GM23338 (cell line): ENCODE measurements at regions not wholly inside any gene's neighbourhood (a gene's known extent, or its start where the extent isn't known, plus 50 kb on each side); places are given as distances from the start of the nearest gene placed in this dataset.

Experiments
- EZH2 ChIP-seq: fragments of 200-600 bp; sonication (generic); IDR thresholded peaks from one replicate; pipeline ENCODE4 v1.8.0; 2017; ENCODE audit warnings: antibody characterized with exemption, mild to moderate bottlenecking, low read depth; ENCODE audit not compliant: unreplicated experiment
- NANOG ChIP-seq: IDR thresholded peaks from 2 replicates; pipeline ENCODE4 v1.6.1; 2016; ENCODE audit warnings: antibody characterized with exemption, borderline replicate concordance
- POLR2AphosphoS5 ChIP-seq: IDR thresholded peaks from 2 replicates; pipeline ENCODE4 v1.6.1; 2016; ENCODE audit warnings: antibody characterized with exemption, low read depth
- REST ChIP-seq: IDR thresholded peaks from one replicate; pipeline ENCODE4 v1.6.1; 2018; ENCODE audit warnings: antibody characterized with exemption; ENCODE audit not compliant: unreplicated experiment
- STAT1 ChIP-seq: IDR thresholded peaks from one replicate; pipeline ENCODE4 v1.6.1; 2016; ENCODE audit warnings: antibody characterized with exemption; ENCODE audit not compliant: unreplicated experiment
- ZNF462 ChIP-seq: fragments of 250-450 bp; sonication (Bioruptor Pico); IDR thresholded peaks from 2 replicates; pipeline ENCODE4 v1.5.0; 2020; ENCODE audit warnings: mild to moderate bottlenecking, moderate library complexity

DNA sequence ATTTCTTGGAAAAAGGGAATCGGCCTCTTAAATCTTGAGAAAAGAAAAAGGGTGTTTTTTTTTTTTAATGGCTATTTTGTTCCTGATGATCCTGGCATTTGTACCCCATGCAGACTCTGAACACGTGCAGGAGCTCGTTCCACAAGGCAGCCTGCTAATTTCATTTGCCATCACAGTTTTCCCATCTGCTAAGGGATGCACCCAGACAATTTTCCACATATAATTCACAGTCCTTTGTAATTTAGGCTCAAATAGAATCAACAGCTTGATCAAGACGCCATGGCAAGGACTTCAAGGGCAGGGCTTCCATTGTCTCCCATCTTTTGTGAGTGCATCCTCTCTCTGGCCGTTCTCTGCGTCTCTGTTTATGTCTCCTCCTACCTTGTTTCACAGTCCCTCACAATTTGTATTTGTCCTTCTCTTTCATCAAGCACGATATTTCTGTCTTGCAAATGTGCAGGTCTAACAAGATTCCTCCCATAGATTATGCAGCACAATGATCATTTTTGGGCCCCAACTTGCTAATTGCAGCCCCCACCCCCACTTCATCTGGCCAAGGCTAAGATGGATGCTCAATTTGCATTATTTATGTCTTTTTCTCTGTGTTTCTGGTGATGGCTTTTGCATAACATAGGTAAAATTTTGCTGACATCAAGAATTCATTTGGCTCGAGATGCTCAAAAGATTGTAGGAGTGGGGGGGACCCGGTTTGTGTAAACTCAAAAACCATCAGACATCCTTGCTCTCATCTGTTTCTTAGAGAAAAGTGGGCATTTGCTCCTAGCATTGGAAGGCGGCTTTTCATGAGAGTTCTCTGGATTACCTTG, 356.0 kb upstream of the NPVF start (continued):
- TF ChIP-seq REST (no peak), POLR2AphosphoS5 (no peak), NANOG (no peak), ZNF462 (CRISPR knock-in tag) (no peak), EZH2 (no peak), STAT1 (no peak)
